CD4-positive, alpha-beta memory T cell (primary cell): ENCODE measurements at regions not wholly inside any gene's neighbourhood (a gene's known extent, or its start where the extent isn't known, plus 50 kb on each side); places are given as distances from the start of the nearest gene placed in this dataset.
"Not testable (repeated sequence)": the region's sequence is repeated elsewhere in the genome, so short reads cannot be mapped to it uniquely, and the experiment has no call there.

Source experiments
- CTCF ChIA-PET: fragments of 350-600 bp; sonication (Branson Sonifier 250); formaldehyde crosslinking; loops from one replicate; lab custom pipeline; 2021; ENCODE audit warnings: inconsistent platforms; ENCODE audit not compliant: partially characterized antibody; lab: Charles Lee
- POLR2A ChIA-PET: fragments of 350-600 bp; sonication (Branson Sonifier 250); formaldehyde crosslinking; loops from one replicate; lab custom pipeline; 2021; ENCODE audit not compliant: partially characterized antibody; lab: Charles Lee
- DNase-seq, 5 donors: peaks; one replicate each; pipeline versions ENCODE4 v3.0.0 to v3.0.0-alpha.2; 2020 to 2022; ENCODE audit warnings: mixed read lengths in 1 of 5
- H3K27ac ChIP-seq: one replicate; pipeline ENCODE4 v1.7.0; 2013; ENCODE audit warnings: low read depth, low read length
- H3K27me3 ChIP-seq: 2 replicates; pipeline ENCODE4 v1.7.0; 2013; ENCODE audit warnings: mild to moderate bottlenecking, low read length, moderate library complexity; ENCODE audit not compliant: insufficient read depth
- H3K36me3 ChIP-seq: 2 replicates; pipeline ENCODE4 v1.7.0; 2013; ENCODE audit warnings: mild to moderate bottlenecking, low read length, moderate library complexity; ENCODE audit not compliant: insufficient read depth
- H3K4me1 ChIP-seq: 2 replicates; pipeline ENCODE4 v1.7.0; 2013; ENCODE audit warnings: mild to moderate bottlenecking, low read length, moderate library complexity; ENCODE audit not compliant: insufficient read depth
- H3K4me3 ChIP-seq, 2 donors: one replicate each; pipeline ENCODE4 v1.7.0; 2013; ENCODE audit warnings: low read length in 2 of 2, mild to moderate bottlenecking in 1 of 2
- H3K9me3 ChIP-seq, 2 donors: one replicate each; pipeline ENCODE4 v1.7.0; 2013; ENCODE audit warnings: low read length in 2 of 2, control low read depth in 1 of 2; ENCODE audit not compliant: control insufficient read depth in 1 of 2
- H3K27ac Mint-ChIP-seq, 7 donors: one replicate each; pipeline ENCODE4 v1.8.0; 2020 to 2021; ENCODE audit warnings: mixed read lengths in 7 of 7, mild to moderate bottlenecking in 6 of 7, inconsistent platforms in 3 of 7, moderate library complexity in 3 of 7
- H3K27me3 Mint-ChIP-seq, 2 donors: one replicate each; pipeline ENCODE4 v1.8.0; 2020 to 2021; ENCODE audit warnings: mixed read lengths in 2 of 2
- H3K36me3 Mint-ChIP-seq, 2 donors: one replicate each; pipeline ENCODE4 v1.8.0; 2020 to 2021; ENCODE audit warnings: mixed read lengths in 2 of 2, inconsistent platforms in 1 of 2, mild to moderate bottlenecking in 1 of 2
- H3K4me1 Mint-ChIP-seq, 4 donors: one replicate each; pipeline ENCODE4 v1.8.0; 2020 to 2021; ENCODE audit warnings: mixed read lengths in 4 of 4, mild to moderate bottlenecking in 1 of 4
- H3K4me3 Mint-ChIP-seq, 8 donors: one replicate each; pipeline ENCODE4 v1.8.0; 2020 to 2021; ENCODE audit warnings: mixed read lengths in 8 of 8, mild to moderate bottlenecking in 7 of 8, moderate library complexity in 6 of 8, inconsistent platforms in 3 of 8
- H3K9me3 Mint-ChIP-seq, 8 donors: one replicate each; pipeline ENCODE4 v1.8.0; 2020 to 2021; ENCODE audit warnings: mixed read lengths in 8 of 8, mild to moderate bottlenecking in 5 of 8, inconsistent platforms in 3 of 8, moderate library complexity in 1 of 8
- intact Hi-C: fragments of 100-400 bp; cut with micrococcal nuclease; formaldehyde crosslinking; loops from one replicate; pipeline ENCODE4 v1.15.1; 2023

DNA sequence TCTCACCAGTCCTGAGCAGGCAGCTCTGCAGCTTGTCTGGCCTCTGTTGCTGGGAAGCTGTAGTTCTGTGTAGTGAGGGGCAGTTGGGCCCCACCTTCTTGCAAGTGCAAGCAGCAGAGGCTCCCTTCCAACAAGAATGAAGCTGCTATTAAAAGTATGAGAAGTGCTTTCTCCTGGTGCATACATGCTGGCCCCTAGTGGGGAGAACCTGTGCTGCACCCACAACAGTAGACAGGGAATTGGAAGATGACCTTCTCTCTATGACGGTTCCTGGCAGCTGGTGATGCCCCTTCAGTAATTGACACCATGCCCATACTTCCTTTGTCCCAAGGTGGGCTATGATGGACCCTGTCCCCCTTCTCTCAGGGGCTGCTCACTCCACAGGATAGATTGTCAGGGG, 141.5 kb downstream of the SPIN4 start:
- H3K4me3 ChIP-seq, H3K27ac Mint-ChIP-seq, H3K27ac ChIP-seq, H3K4me3 Mint-ChIP-seq, POLR2A ChIA-PET, H3K9me3 ChIP-seq, intact Hi-C loops, H3K36me3 ChIP-seq, H3K27me3 ChIP-seq, H3K36me3 Mint-ChIP-seq, H3K9me3 Mint-ChIP-seq, CTCF ChIA-PET, H3K4me1 Mint-ChIP-seq, H3K4me1 ChIP-seq, H3K27me3 Mint-ChIP-seq, DNase-seq: not testable (repeated sequence)

DNA sequence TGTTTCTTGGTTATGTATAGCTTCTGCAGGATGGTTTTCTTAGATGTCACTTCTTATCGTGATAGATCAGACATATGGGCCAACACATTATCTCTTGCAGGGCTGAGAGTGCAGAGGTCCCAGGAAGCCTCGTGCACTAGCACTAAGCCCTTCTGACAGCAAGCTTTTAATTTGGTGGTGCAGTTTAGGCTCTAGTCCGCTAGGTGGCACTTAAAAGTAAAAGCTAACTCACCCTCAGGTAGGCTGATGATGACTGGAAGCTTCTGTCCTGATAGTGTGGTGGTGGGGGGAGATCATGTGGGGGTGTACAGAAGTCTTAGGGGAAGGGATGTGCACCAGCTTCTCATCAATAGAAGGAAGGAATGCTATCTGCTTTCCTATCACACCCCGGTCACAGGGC, 142.0 kb downstream of the SPIN4 start:
- H3K4me1 ChIP-seq, H3K27me3 ChIP-seq, H3K4me3 ChIP-seq, DNase-seq, H3K27ac Mint-ChIP-seq, H3K36me3 Mint-ChIP-seq, H3K4me1 Mint-ChIP-seq, H3K4me3 Mint-ChIP-seq, intact Hi-C loops, H3K27ac ChIP-seq, CTCF ChIA-PET, H3K36me3 ChIP-seq, POLR2A ChIA-PET, H3K27me3 Mint-ChIP-seq, H3K9me3 ChIP-seq, H3K9me3 Mint-ChIP-seq: not testable (repeated sequence)

DNA sequence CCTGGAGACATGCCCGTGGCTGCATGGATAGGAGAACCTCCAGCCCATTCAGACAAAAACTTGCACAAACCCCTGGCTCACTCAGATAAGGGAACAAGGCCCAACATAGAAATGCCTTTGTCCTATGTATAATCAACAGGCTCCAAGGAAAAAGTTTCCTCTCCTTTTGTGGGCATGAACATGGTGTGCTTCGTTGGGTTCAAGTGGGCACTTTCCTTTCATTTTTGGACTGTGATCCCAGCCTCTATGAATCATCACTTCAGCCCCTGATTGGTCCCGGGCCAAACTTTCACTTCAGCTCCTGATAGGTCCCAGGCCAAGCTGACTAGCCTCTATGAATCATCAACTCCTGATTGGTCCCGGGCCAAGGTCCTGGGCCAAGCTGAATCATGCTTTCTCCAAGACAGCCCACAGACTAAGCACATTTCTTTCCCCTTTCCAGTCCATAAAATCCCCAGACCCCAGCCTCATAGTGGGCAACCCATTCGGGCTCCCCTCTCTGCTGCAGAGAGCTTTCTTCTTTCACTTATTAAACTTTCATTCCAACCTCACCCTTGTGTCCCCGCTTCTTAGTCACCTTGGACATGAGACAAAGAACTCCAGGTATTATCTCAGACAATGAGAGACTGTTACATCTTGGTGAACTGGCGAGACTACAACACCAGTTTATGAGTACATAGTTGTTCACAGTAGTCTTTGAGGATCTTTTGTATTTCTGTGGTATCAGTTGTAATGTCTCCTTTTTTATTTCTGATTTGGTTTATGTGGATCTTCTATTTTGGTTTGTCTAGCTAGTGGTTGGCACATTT, 146.7 kb downstream of the SPIN4 start:
- H3K27ac Mint-ChIP-seq, H3K36me3 Mint-ChIP-seq, intact Hi-C loops, H3K27me3 Mint-ChIP-seq, POLR2A ChIA-PET, H3K36me3 ChIP-seq, H3K4me1 Mint-ChIP-seq, H3K4me3 Mint-ChIP-seq, DNase-seq, H3K4me3 ChIP-seq, H3K27ac ChIP-seq, H3K27me3 ChIP-seq, H3K4me1 ChIP-seq, CTCF ChIA-PET, H3K9me3 Mint-ChIP-seq, H3K9me3 ChIP-seq: not testable (repeated sequence)

DNA sequence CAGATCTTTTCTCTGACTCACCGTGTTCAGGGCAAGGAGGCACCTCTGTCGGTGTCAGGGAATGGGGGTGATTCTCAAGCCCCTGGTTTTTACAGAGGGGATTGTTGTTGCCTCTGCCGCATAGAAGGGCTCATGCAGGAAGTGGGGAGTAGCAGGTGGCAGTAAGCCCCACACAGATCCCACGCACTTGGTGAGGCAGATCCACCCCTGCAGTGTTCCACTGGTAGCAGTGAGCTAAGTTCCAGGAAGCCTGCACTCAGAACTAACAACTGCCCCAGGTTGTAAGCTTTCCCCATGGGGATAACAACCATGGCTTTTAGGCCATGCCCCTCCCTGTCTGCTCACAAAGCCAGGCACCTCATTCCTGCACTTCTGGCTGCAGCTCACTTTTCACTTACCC, 149.1 kb downstream of the SPIN4 start:
- H3K4me3 ChIP-seq, CTCF ChIA-PET, DNase-seq, intact Hi-C loops, H3K4me1 Mint-ChIP-seq, H3K4me3 Mint-ChIP-seq, H3K36me3 Mint-ChIP-seq, H3K27me3 Mint-ChIP-seq, H3K9me3 Mint-ChIP-seq, H3K9me3 ChIP-seq, H3K27ac ChIP-seq, H3K4me1 ChIP-seq, H3K27me3 ChIP-seq, H3K36me3 ChIP-seq, H3K27ac Mint-ChIP-seq, POLR2A ChIA-PET: not testable (repeated sequence)

- H3K27me3 ChIP-seq, intact Hi-C loops: not testable (repeated sequence)
Measured at GRCh38 chrX:63198693-63199092, 152.4 kb downstream of the SPIN4 start.

GRCh38 chrX:63192366-63193041, 158.6 kb downstream of the SPIN4 start:
- H3K4me3 Mint-ChIP-seq, intact Hi-C loops, H3K4me3 ChIP-seq, H3K36me3 Mint-ChIP-seq, H3K27me3 ChIP-seq, H3K4me1 Mint-ChIP-seq, H3K27me3 Mint-ChIP-seq, DNase-seq, CTCF ChIA-PET, H3K27ac Mint-ChIP-seq, H3K9me3 Mint-ChIP-seq, H3K27ac ChIP-seq, H3K4me1 ChIP-seq, POLR2A ChIA-PET, H3K9me3 ChIP-seq, H3K36me3 ChIP-seq: not testable (repeated sequence)

More at GRCh38 chrX:63198693-63199092, 152.4 kb downstream of the SPIN4 start:
- DNase-seq, POLR2A ChIA-PET, CTCF ChIA-PET, H3K9me3 Mint-ChIP-seq, H3K4me1 Mint-ChIP-seq, H3K4me1 ChIP-seq, H3K4me3 Mint-ChIP-seq, H3K36me3 ChIP-seq, H3K9me3 ChIP-seq, H3K36me3 Mint-ChIP-seq, H3K27me3 Mint-ChIP-seq, H3K4me3 ChIP-seq, H3K27ac ChIP-seq, H3K27ac Mint-ChIP-seq: not testable (repeated sequence)

GRCh38 chrX:63186137-63186536, 165.0 kb downstream of the SPIN4 start:
- DNase-seq, result no peak
- Histone ChIP-seq H3K4me3 (no peak overlapping the region), H3K36me3 (no peaks in the 10 kb centered on the region), H3K9me3 (no peaks in the 10 kb centered on the region), H3K4me1 (no peaks in the 10 kb centered on the region), H3K27me3 (no peaks in the 10 kb centered on the region), H3K27ac (no peak overlapping the region)
- no peak overlapping the region for H3K4me3 Mint-ChIP-seq
- no peak overlapping the region for H3K27ac Mint-ChIP-seq
- CTCF ChIA-PET, result no interaction called here
- H3K36me3 Mint-ChIP-seq, result no peaks in the 10 kb centered on the region
- POLR2A ChIA-PET, result no interaction called here
- peaks cover 0 to 3% (median 0%) of the 10 kb centered on the region in 8 donors for H3K9me3 Mint-ChIP-seq
- H3K27me3 Mint-ChIP-seq, result no peaks in the 10 kb centered on the region
- H3K4me1 Mint-ChIP-seq, result no peaks in the 10 kb centered on the region
- intact Hi-C loops, result no loop called here
